Endothelial cell of umbilical vein (primary cell): ENCODE measurements at regions not wholly inside any gene's neighbourhood (a gene's known extent, or its start where the extent isn't known, plus 50 kb on each side); places are given as distances from the start of the nearest gene placed in this dataset.

ENCODE experiments used
- BruUV-seq: library from RNA; stranded (reverse); fragments of 400-500 nt; replicated peaks from 2 replicates; lab custom pipeline; 2021; lab: Mats Ljungman, UMichigan
- CTCF ChIA-PET: fragments of 300-600, 350-600 bp; sonication (Branson Sonifier 250); formaldehyde crosslinking; loops from one replicate; lab custom pipeline; 2021; ENCODE audit warnings: antibody characterized with exemption, inconsistent platforms; lab: Charles Lee
- POLR2A ChIA-PET: fragments of 300-600, 350-600 bp; sonication (Branson Sonifier 250); formaldehyde crosslinking; loops from one replicate; lab custom pipeline; 2021; ENCODE audit warnings: antibody characterized with exemption, inconsistent platforms; lab: Charles Lee
- DNase-seq: peaks from one replicate; pipeline ENCODE4 v3.0.0-alpha.2; 2011; ENCODE audit warnings: low read depth, low spot score
- FAIRE-seq: peaks from 2 replicates; lab custom pipeline; 2011; peaks lifted over from hg19 to GRCh38; lab: Jason Lieb, UNC
- H2AFZ ChIP-seq: 2 replicates; pipeline ENCODE4 v1.6.0; 2012; ENCODE audit warnings: low read depth, low read length, control low read depth, inconsistent platforms
- H3K27ac ChIP-seq: 2 replicates; pipeline ENCODE4 v1.5.1; 2011; ENCODE audit warnings: low read depth, mild to moderate bottlenecking, control low read depth, low read length, moderate library complexity; ENCODE audit not compliant: insufficient read depth
- H3K27me3 ChIP-seq, 2 experiments: 2 replicates each; pipeline versions ENCODE4 v1.6.0 to v1.6.1; 2011; ENCODE audit warnings: low read length in 2 of 2, mixed read lengths in 1 of 2; ENCODE audit not compliant: control insufficient read depth in 2 of 2, insufficient read depth in 2 of 2
- H3K36me3 ChIP-seq, 2 experiments: 2 replicates in 1 of 2; 3 replicates in 1 of 2; pipeline ENCODE4 v1.5.1; 2011; ENCODE audit warnings: low read length in 2 of 2, mild to moderate bottlenecking in 1 of 2, moderate library complexity in 1 of 2; ENCODE audit not compliant: control insufficient read depth in 2 of 2, insufficient read depth in 2 of 2; ENCODE audit errors: extremely low read depth in 1 of 2
- H3K4me1 ChIP-seq: 3 replicates; pipeline ENCODE4 v1.5.1; 2011; ENCODE audit warnings: mild to moderate bottlenecking, low read length; ENCODE audit not compliant: control insufficient read depth, insufficient read depth; ENCODE audit errors: extremely low read depth
- H3K4me2 ChIP-seq: 2 replicates; pipeline ENCODE4 v1.6.1; 2011; ENCODE audit warnings: low read length, control low read depth, mixed read lengths; ENCODE audit not compliant: insufficient read depth
- H3K4me3 ChIP-seq, 3 experiments: fragments of 200-600 bp in 1 of 3; sonication (generic), shearing (Covaris generic) in 1 of 3; replicated peaks in 1 of 3; 2 replicates each; pipeline ENCODE4 v1.5.1; 2011 to 2016; ENCODE audit warnings: control low read depth in 3 of 3, low read length in 3 of 3, mild to moderate bottlenecking in 2 of 3, inconsistent platforms in 1 of 3, low read depth in 1 of 3, moderate library complexity in 1 of 3; ENCODE audit not compliant: insufficient read depth in 1 of 3
- H3K79me2 ChIP-seq: 2 replicates; pipeline ENCODE4 v1.6.0; 2012; ENCODE audit warnings: low read length, inconsistent platforms; ENCODE audit not compliant: control insufficient read depth, insufficient read depth
- H3K9ac ChIP-seq: replicated peaks from 2 replicates; pipeline ENCODE3; 2011; ENCODE audit warnings: low read length, control low read depth; ENCODE audit not compliant: insufficient read depth; ENCODE audit errors: extremely low read depth
- H3K9me1 ChIP-seq: replicated peaks from 3 replicates; pipeline ENCODE4 v1.6.0; 2011; ENCODE audit warnings: mild to moderate bottlenecking, low read length; ENCODE audit not compliant: control insufficient read depth, insufficient read depth; ENCODE audit errors: extremely low read depth
- H3K9me3 ChIP-seq: replicated peaks from 2 replicates; pipeline ENCODE4 v1.5.1; 2012; ENCODE audit warnings: low read length, inconsistent platforms; ENCODE audit not compliant: control insufficient read depth, insufficient read depth
- H4K20me1 ChIP-seq: replicated peaks from 2 replicates; pipeline ENCODE3; 2011; ENCODE audit warnings: mild to moderate bottlenecking, low read length; ENCODE audit not compliant: control insufficient read depth, insufficient read depth; ENCODE audit errors: extremely low read depth
- CTCF ChIP-seq, 2 donors: IDR thresholded peaks; 1 replicate in 1 of 2; 2 replicates in 1 of 2; pipeline ENCODE4 v1.5.1; 2011; ENCODE audit warnings: low read length in 2 of 2, mild to moderate bottlenecking in 2 of 2, moderate library complexity in 2 of 2, control low read depth in 1 of 2, inconsistent platforms in 1 of 2, low read depth in 1 of 2; ENCODE audit not compliant: insufficient read depth in 1 of 2; ENCODE audit errors: extremely low read depth in 1 of 2
- EZH2 ChIP-seq: IDR thresholded peaks from 2 replicates; pipeline ENCODE4 v1.6.1; 2012; ENCODE audit warnings: borderline replicate concordance, low read depth, mild to moderate bottlenecking, moderate library complexity, low read length, inconsistent platforms; ENCODE audit not compliant: severe bottlenecking
- FOS ChIP-seq: IDR thresholded peaks from 2 replicates; pipeline ENCODE4 v1.6.1; 2011; ENCODE audit warnings: mild to moderate bottlenecking, low read length, moderate library complexity, borderline replicate concordance; ENCODE audit not compliant: insufficient read depth
- GATA2 ChIP-seq: IDR thresholded peaks from 2 replicates; pipeline ENCODE4 v1.7.0; 2011; ENCODE audit warnings: low read depth, mild to moderate bottlenecking, moderate library complexity, mixed read lengths, low read length; ENCODE audit not compliant: insufficient read length, insufficient read depth
- JUN ChIP-seq: IDR thresholded peaks from 2 replicates; pipeline ENCODE4 v1.6.1; 2011; ENCODE audit warnings: borderline replicate concordance, low read depth; ENCODE audit not compliant: insufficient read length, insufficient read depth
- MAX ChIP-seq: IDR thresholded peaks from 2 replicates; pipeline ENCODE4 v1.6.1; 2011; ENCODE audit not compliant: insufficient read depth, insufficient read length
- MYC ChIP-seq: IDR thresholded peaks from one replicate; pipeline ENCODE4 v1.6.1; 2011; ENCODE audit warnings: mild to moderate bottlenecking, low read depth, low read length
- POLR2A ChIP-seq: IDR thresholded peaks from 2 replicates; pipeline ENCODE4 v1.6.1; 2012; ENCODE audit warnings: low read depth, mild to moderate bottlenecking, control low read depth, low read length
- POLR2AphosphoS5 ChIP-seq: IDR thresholded peaks from 2 replicates; pipeline ENCODE4 v1.6.1; 2012; ENCODE audit warnings: low read depth, mild to moderate bottlenecking, control low read depth, low read length, moderate library complexity; ENCODE audit not compliant: insufficient read depth
- dilution Hi-C: fragments of 300-500 bp; cut with MboI; formaldehyde crosslinking; loops from one replicate; pipeline ENCODE4 v1.15.0; 2019; ENCODE audit warnings: low sequenced_read_pairs; ENCODE audit not compliant: extremely low pct_ligation_motif_present
- intact Hi-C: fragments of 100-400 bp; cut with micrococcal nuclease; formaldehyde crosslinking; loops from one replicate; pipeline ENCODE4 v1.10.0; 2022

- Histone ChIP-seq H3K36me3 (no peaks in the 10 kb centered on the region), H3K4me1 (no peaks in the 10 kb centered on the region), H4K20me1 (no peaks in the 10 kb centered on the region), H3K79me2 (no peaks in the 10 kb centered on the region), H3K9me3 (no peaks in the 10 kb centered on the region), H3K27ac (no peak overlapping the region), H3K9ac (no peak overlapping the region), H3K9me1 (no peaks in the 10 kb centered on the region), H2AFZ (no peak overlapping the region), H3K4me3 (no peak overlapping the region), H3K4me2 (no peak overlapping the region), H3K27me3 (no peaks in the 10 kb centered on the region)
- dilution Hi-C loops, result no loop called here
- DNase-seq (no peak), FAIRE-seq (no peak)
- POLR2A ChIA-PET, result no interaction called here
- no TSS peak for BruUV-seq
- intact Hi-C loops, result no loop called here
- CTCF ChIA-PET, result no interaction called here
- no peak for TF ChIP-seq CTCF (IDR thresholded peaks at IDR 0.05; ENCODE audit: extremely low read depth in 1 of 2, insufficient read depth in 1 of 2, low read depth in 1 of 2, low read length in 2 of 2)
- TF ChIP-seq MAX, result no peak
- TF ChIP-seq GATA2, result no peak
- TF ChIP-seq POLR2AphosphoS5, result no peak
- TF ChIP-seq EZH2, result no peak
- no peak for TF ChIP-seq POLR2A
- TF ChIP-seq JUN, result no peak
- TF ChIP-seq FOS, result no peak
- TF ChIP-seq MYC, result no peak
These were observed 260.9 kb downstream of the TENT5A start for GRCh38 chr6:81491454-81492101.
